ENCODE measurements at regions not wholly inside any gene's neighbourhood (a gene's known extent, or its start where the extent isn't known, plus 50 kb on each side); places are given as distances from the start of the nearest gene placed in this dataset.

- TF ChIP-seq CTCF (IDR thresholded peaks at IDR 0.05; ENCODE audit: control extremely low read depth in 1 of 3, insufficient read depth in 1 of 3, low read depth in 1 of 3, low read length in 3 of 3), result no peak
- TF ChIP-seq CEBPB (IDR thresholded peaks at IDR 0.05; ENCODE audit: low read depth, low read length), result no peak
- TF ChIP-seq SRF (IDR thresholded peaks at IDR 0.05; ENCODE audit: low read depth, low read length), result no peak
- TF ChIP-seq POLR2AphosphoS5 (IDR thresholded peaks at IDR 0.05; ENCODE audit: low read depth, low read length), result no peak
- TF ChIP-seq SIN3A (conservative IDR thresholded peaks at IDR 0.05 in 1 of 2, IDR thresholded peaks at IDR 0.05 in 1 of 2; ENCODE audit: low read depth in 1 of 2, low read length in 2 of 2), result no peak
- no peak for TF ChIP-seq JUN (IDR thresholded peaks at IDR 0.05; ENCODE audit: low read depth, low read length)
- no peak for TF ChIP-seq EZH2 (IDR thresholded peaks at IDR 0.05; ENCODE audit: low read depth, low read length, severe bottlenecking)
- no peak for TF ChIP-seq TCF12 (IDR thresholded peaks at IDR 0.05; ENCODE audit: low read depth, low read length)
These were observed 274.9 kb downstream of the UTRN start for GRCh38 chr6:144559865-144560593.

All from H1 (cell line).